ENCODE measurements at regions not wholly inside any gene's neighbourhood (a gene's known extent, or its start where the extent isn't known, plus 50 kb on each side); places are given as distances from the start of the nearest gene placed in this dataset.

DNA sequence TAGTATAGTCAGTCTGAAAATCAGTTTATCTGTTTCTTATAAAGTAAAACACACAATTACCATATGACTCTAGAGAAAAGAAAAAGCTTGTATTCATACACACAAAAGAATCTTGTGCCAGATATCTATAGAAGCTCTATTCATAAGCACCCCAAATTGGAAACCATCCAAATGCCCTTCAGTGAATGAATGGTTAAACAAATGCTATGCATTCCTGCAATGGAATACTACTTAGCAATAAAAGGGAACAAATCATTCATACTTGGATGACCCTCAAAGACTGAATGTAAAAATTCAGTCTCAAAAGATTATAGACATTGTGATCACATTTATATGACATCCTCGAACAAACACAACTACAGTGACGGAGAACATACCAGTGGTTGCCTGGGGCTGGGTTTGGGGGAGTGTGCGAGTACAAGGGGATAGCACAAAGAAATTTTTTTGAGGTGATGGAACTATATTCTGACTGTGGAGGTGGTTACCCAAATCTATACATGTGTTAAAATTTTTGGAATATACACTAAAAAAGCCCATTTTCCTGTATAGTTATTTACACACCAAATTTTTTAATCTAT lies 680.6 kb downstream of the NTRK3 start:
- intact Hi-C loops (cut with micrococcal nuclease) (no loop called here), in situ Hi-C loops (cut with MboI; ENCODE audit: low sequenced_read_pairs) (no loop called here), dilution Hi-C loops (cut with HindIII; ENCODE audit: low sequenced_read_pairs, unreplicated experiment) (no loop called here)
- no peak overlapping the region for H2BK20ac ChIP-seq (ENCODE audit: low read depth, low read length)
- POLR2A ChIA-PET (ENCODE audit: unreplicated experiment), result no interaction called here
- H3K4me3 ChIP-seq (ENCODE audit: insufficient read depth, low read depth, low read length), result no peak overlapping the region
- no peak overlapping the region for H3K4me2 ChIP-seq (ENCODE audit: low read depth, low read length)
- no peak overlapping the region for H2AK9ac ChIP-seq (replicated peaks; ENCODE audit: low read depth, low read length, poor library complexity)
- H3K9me3 ChIP-seq (ENCODE audit: control insufficient read depth, insufficient read depth, low read length), result peaks cover 5% of the 10 kb centered on the region
- no peaks in the 10 kb centered on the region for H3K4me1 ChIP-seq (ENCODE audit: control insufficient read depth, insufficient read depth, low read length)
- H2BK15ac ChIP-seq (ENCODE audit: low read depth, low read length), result no peak overlapping the region
- H3K9ac ChIP-seq (ENCODE audit: low read depth, low read length), result no peak overlapping the region
- no peak overlapping the region for H4K8ac ChIP-seq (ENCODE audit: low read depth in 2 of 2, low read length in 2 of 2)
- no TSS peak for BruUV-seq (replicated peaks)
- no peaks in the 10 kb centered on the region for H3K36me3 ChIP-seq (ENCODE audit: control insufficient read depth, insufficient read depth, low read length)
- CTCF ChIA-PET, result no interaction called here
- no peak overlapping the region for H2BK5ac ChIP-seq (ENCODE audit: low read depth, low read length, poor library complexity, severe bottlenecking)
- no peak overlapping the region for H3K27ac ChIP-seq (ENCODE audit: insufficient read depth, low read length)
- no peak overlapping the region for H3K4ac ChIP-seq (ENCODE audit: low read depth, low read length)
- H2AFZ ChIP-seq (replicated peaks; ENCODE audit: low read length, poor library complexity), result no peak overlapping the region
- no peaks in the 10 kb centered on the region for H4K20me1 ChIP-seq (ENCODE audit: insufficient read depth, low read length)
- H3K18ac ChIP-seq (ENCODE audit: low read depth, low read length), result no peak overlapping the region
- H4K5ac ChIP-seq (ENCODE audit: low read depth, low read length), result no peak overlapping the region
- H3K56ac ChIP-seq (ENCODE audit: extremely low read depth, insufficient read depth, low read length), result no peak overlapping the region
- no peak overlapping the region for H2AK5ac ChIP-seq (ENCODE audit: low read depth, low read length)
- no peak overlapping the region for H3K14ac ChIP-seq (replicated peaks; ENCODE audit: low read depth, low read length)
- H3K79me1 ChIP-seq (ENCODE audit: low read depth in 1 of 2, low read length in 2 of 2), result no peaks in the 10 kb centered on the region
- DNase-seq (no peak), ATAC-seq (ENCODE audit: low read depth) (no peak)
- H3K23ac ChIP-seq (ENCODE audit: low read depth, low read length), result no peak overlapping the region
- TF ChIP-seq, protein P1, sequence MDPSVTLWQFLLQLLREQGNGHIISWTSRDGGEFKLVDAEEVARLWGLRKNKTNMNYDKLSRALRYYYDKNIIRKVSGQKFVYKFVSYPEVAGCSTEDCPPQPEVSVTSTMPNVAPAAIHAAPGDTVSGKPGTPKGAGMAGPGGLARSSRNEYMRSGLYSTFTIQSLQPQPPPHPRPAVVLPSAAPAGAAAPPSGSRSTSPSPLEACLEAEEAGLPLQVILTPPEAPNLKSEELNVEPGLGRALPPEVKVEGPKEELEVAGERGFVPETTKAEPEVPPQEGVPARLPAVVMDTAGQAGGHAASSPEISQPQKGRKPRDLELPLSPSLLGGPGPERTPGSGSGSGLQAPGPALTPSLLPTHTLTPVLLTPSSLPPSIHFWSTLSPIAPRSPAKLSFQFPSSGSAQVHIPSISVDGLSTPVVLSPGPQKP (IDR thresholded peaks at IDR 0.05; ENCODE audit: borderline replicate concordance, low read depth, low read length), result no peak
- TF ChIP-seq NFE2L2 (IDR thresholded peaks at IDR 0.05; ENCODE audit: low read depth, low read length) (no peak), CHD1 (IDR thresholded peaks at IDR 0.05; ENCODE audit: low read depth, low read length) (no peak), RFX5 (IDR thresholded peaks at IDR 0.05; ENCODE audit: low read depth, low read length) (no peak)
- no peak overlapping the region for H4K91ac ChIP-seq (ENCODE audit: insufficient read depth, low read depth, low read length)
- no peaks in the 10 kb centered on the region for H3K9me1 ChIP-seq (ENCODE audit: insufficient read depth, low read length)
- no peaks in the 10 kb centered on the region for H3K27me3 ChIP-seq (ENCODE audit: control insufficient read depth, insufficient read depth, low read length)
- no peak overlapping the region for H2BK120ac ChIP-seq (ENCODE audit: low read depth, low read length)
- no CpG with 5 or more reads among the region's 3 CpGs for WGBS, 2 experiments (ENCODE audit: extremely low coverage in 2 of 2, insufficient read length in 1 of 2)
